ENCODE measurements at regions not wholly inside any gene's neighbourhood (a gene's known extent, or its start where the extent isn't known, plus 50 kb on each side); places are given as distances from the start of the nearest gene placed in this dataset.
"Not testable (repeated sequence)": the region's sequence is repeated elsewhere in the genome, so short reads cannot be mapped to it uniquely, and the experiment has no call there.

DNA sequence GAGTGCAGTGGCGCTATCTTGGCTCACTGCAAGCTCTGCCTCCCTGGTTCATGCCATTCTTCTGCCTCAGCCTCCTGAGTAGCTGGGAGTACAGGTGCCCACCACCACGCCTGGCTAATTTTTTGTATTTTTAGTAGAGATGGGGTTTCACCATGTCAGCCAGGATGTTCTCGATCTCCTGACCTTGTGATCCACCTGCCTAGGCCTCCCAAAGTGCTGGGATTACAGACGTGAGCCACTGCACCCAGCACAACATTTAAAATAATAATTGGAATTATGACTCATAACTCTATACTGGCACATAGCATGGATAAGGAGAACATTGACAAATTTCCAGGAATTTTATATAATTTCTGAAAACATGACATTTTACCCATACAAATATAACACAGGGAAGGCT is 54.2 kb downstream of the DBET start:
- not testable (repeated sequence) for DNase-seq (ENCODE audit: low read depth); H3K4me3 ChIP-seq (ENCODE audit: low read depth, low read length)

DNA sequence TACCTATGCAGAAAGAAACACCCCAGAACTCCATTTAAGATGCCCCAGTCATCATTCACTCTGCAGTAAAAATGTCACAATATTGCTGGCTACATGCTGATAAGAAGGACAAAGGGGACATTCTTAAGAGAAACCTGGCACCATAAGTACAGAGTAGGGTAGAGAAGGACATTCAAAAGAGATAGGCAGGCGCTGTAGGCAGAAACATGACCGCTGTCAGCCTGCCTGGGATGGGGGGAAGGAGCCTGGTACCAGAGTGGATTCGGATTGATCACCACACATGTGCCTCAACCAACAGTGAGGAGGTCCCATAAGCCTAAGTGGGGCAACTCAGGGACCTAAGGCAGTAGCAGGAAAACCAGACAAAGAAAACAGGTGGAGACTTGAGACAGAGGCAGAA is 54.1 kb upstream of the DUX4 start:
- not testable (repeated sequence) for H3K4me3 ChIP-seq (ENCODE audit: low read depth, low read length); DNase-seq (ENCODE audit: low read depth)

DNA sequence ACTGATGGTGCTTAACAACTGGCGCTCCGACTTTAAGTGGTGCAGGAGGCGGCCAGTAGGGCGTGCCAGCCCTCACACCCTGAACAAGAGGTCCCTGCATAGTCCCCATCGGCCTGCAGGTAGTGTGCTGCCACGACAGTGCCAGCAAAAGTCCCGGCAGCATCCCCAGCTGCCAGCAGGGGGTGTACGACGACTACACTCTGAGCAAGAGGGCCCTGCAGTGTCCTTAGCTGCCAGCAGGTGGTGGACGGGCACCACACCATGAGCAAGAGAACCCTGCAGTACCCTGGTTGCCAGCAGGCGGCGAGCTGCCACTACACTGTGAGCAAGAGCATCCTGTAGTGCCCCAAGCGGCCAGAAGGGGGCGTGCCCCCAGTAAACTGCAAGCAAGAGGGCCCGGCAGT is 53.5 kb upstream of the DUX4 start:
- DNase-seq (ENCODE audit: low read depth); H3K4me3 ChIP-seq (ENCODE audit: low read depth, low read length): not testable (repeated sequence)
- TF ChIP-seq, protein P1, sequence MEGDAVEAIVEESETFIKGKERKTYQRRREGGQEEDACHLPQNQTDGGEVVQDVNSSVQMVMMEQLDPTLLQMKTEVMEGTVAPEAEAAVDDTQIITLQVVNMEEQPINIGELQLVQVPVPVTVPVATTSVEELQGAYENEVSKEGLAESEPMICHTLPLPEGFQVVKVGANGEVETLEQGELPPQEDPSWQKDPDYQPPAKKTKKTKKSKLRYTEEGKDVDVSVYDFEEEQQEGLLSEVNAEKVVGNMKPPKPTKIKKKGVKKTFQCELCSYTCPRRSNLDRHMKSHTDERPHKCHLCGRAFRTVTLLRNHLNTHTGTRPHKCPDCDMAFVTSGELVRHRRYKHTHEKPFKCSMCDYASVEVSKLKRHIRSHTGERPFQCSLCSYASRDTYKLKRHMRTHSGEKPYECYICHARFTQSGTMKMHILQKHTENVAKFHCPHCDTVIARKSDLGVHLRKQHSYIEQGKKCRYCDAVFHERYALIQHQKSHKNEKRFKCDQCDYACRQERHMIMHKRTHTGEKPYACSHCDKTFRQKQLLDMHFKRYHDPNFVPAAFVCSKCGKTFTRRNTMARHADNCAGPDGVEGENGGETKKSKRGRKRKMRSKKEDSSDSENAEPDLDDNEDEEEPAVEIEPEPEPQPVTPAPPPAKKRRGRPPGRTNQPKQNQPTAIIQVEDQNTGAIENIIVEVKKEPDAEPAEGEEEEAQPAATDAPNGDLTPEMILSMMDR (conservative IDR thresholded peaks at IDR 0.05; ENCODE audit: low read depth, low read length): peak; percentile 17

DNA sequence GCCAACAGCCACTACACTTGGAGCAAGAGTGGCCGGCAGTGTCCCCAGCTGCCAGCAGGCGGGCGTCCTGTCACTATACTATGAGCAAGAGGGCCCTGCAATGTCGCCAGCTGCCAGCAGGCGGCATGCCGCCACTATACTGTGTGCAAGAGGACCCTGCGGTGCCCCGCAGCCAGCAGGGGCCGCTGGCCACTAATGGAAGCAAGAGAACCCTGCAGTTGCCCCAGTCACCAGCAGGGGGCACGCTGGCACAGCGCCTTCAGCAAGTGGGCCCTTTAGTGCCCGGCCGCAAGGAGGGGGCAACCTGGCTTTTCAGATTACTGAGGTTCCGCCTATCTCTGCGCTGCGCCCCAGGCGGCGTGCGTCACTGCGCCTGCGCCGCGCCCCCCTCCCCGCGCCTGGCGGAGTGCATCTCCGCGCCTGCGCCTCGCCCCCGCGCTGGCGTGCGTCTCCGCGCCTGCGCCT is 53.0 kb upstream of the DUX4 start:
- not testable (repeated sequence) for DNase-seq (ENCODE audit: low read depth); H3K4me3 ChIP-seq (ENCODE audit: low read depth, low read length)
- TF ChIP-seq, protein P1 (conservative IDR thresholded peaks at IDR 0.05; ENCODE audit: low read depth, low read length): peak; percentile 18

DNA sequence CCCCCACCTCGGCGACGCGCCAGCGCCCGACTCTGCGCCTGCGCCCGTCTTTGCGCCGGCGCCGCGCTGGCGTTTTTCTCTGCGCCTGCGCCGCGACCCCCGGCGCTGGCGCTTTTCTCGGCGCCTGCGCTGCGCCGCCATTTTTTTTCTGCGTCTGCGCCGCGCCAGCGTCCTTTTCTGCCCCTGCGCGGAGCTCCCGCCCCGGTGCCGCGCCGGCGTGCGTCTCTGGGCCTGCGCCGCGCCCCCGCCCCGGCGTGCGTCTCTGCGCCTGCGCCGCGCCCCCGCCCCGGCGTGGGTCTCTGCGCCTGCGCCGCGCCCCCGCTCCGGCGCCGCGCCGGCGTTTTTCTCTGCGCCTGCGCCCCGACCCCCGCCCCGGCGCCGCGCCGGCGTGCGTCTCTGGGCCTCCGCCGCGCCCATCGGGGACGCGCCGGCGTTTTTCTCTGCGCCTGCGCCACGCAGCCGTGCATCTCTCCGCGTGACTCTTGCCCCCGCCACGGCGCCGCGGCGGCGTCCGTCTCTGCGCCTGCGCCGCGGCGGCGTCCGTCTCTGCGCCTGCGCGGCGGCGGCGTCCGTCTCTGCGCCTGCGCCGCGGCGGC is 52.4 kb upstream of the DUX4 start:
- H3K4me3 ChIP-seq (ENCODE audit: low read depth, low read length); DNase-seq (ENCODE audit: low read depth): not testable (repeated sequence)

DNA sequence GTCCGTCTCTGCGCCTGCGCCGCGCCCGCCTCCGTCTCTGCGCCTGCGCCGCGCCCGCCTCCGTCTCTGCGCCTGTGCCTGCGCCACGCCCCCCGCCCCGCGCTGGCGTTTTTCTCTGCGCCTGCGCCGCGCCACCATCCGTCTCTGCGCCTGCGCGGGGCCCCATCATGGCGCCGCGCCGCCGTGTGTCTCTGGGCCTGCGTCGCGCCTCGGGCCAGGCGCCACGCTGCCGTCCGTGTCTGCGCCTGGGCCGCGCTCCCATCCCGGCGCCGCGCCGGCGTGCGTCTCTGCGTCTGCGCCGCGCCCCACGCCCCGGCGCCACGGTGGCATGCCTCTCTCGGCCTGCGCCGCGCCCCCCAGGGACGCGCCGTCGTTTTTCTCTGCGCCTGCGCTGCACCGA is 51.8 kb upstream of the DUX4 start:
- H3K4me3 ChIP-seq (ENCODE audit: low read depth, low read length): no peak overlapping the region
- DNase-seq (ENCODE audit: low read depth): no peak
- TF ChIP-seq, protein P1 (conservative IDR thresholded peaks at IDR 0.05; ENCODE audit: low read depth, low read length): no peak

DNA sequence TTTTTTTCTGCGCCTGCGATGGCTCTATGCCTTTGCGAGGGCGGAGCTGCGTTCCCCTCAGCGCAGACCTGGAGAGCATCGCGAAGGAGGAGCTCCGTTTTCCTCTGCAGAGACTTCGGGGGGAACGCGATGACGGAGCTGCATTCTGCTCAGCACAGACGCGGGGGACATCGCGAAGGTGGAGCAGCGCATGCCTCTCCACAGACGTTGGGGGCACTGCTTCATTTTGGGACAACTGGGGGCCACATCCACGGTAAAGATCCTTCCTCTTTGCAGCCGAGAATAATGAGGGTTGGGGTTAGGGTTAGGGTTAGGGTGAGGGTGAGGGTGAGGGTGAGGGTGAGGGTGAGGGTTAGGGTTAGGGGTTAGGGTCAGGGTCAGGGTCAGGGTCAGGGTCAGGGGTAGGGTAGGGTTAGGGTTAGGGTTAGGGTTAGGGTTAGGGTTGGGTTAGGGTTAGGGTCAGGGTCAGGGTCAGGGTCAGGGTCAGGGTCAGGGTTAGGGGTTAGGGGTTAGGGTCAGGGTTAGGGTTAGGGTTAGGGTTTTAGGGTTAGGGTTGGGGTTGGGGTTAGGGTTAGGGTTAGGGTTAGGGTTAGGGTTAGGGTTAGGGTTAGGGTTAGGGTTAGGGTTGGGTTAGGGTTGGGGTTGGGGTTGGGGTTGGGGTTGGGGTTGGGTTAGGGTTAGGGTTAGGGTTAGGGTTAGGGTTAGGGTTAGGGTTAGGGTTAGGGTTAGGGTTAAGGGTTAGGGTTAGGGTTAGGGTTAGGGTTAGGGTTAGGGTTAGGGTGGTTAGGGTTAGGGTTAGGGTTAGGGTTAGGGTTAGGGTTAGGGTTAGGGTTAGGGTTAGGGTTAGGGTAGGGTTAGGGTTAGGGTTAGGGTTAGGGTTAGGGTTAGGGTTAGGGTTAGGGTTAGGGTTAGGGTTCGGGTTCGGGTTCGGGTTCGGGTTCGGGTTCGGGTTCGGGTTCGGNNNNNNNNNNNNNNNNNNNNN is 51.1 kb upstream of the DUX4 start:
- not testable (repeated sequence) for DNase-seq (ENCODE audit: low read depth); H3K4me3 ChIP-seq (ENCODE audit: low read depth, low read length)
